ENCODE measurements at regions not wholly inside any gene's neighbourhood (a gene's known extent, or its start where the extent isn't known, plus 50 kb on each side); places are given as distances from the start of the nearest gene placed in this dataset.
A peak's percentile ranks its signal among the peaks of the same experiment; 100 is the strongest.
"Not testable (repeated sequence)": the region's sequence is repeated elsewhere in the genome, so short reads cannot be mapped to it uniquely, and the experiment has no call there.

DNA sequence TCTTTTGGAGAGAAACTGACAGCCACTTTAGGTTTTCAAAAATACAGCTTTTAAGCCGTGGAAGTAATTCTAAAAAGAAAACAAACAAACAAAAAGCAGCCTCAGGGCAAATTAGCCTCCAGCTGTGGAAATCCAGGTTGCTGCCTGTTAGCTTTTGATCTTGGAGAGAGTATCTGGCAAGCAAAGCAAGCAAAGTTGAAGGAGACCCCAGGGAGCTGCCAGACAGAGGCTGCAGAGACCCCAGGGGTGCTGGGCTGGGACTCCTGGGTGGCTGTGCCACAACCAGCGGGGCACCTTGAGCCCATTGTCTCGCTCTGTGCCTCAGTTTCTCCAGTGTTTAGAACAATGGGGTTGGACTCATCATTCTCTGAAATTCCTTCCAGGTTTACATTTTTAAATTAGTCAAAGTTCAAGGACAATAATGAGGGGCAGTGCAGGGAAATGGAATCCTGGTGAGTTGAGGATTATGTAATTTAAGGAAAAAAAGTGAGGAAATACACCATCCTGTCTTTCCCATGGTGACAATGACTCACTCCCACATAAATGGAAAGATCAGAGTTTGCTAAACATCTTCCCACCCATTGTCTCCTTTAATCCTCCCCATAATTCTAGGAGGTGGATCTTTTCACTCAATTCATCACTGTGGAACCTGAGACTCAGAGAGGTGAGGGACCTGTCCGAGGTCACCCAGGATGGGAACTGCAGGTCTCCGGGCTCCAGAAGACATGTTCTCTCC is 480.5 kb downstream of the MATN1 start:
- DNase-seq: no peak

DNA sequence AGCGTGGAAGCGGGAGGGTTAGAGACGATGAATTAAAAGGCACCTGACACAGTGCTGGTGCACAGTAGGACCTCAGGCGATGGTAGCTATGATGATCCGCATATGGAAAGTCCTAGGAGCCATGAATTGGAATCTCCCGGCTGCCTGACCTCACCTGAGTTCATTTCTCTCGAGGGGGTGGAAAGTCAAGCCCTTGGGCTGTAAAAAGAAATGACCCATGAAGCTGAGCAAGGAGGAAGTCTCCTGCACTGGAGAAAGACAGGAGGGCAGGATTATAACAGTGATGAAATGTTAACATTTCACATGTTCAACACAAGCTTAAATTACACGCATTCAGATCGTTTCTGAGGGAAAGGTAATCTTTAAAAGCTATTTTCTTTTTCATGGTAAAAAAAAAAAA is 481.2 kb downstream of the MATN1 start:
- no peak for DNase-seq

DNA sequence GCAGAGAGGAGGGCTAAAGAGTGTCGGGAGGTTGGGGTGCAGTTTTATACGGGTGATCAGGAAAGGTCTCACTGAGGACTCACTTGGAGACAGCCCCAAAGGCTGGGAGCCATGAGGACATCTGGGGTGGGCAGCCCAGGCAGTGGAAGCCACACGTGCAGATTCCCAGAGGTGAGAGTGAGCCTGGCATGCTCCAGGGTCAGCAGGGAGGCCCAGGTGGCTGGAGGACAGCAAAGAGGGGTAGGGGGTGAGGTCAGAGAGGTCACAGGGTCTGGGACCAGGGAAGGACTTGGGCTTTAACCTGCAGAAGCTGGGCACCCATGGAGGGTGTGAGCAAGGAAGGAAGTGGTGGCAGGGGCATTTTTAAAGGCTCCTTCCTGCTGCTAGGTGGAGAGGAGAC is 481.7 kb downstream of the MATN1 start:
- DNase-seq: no peak

DNA sequence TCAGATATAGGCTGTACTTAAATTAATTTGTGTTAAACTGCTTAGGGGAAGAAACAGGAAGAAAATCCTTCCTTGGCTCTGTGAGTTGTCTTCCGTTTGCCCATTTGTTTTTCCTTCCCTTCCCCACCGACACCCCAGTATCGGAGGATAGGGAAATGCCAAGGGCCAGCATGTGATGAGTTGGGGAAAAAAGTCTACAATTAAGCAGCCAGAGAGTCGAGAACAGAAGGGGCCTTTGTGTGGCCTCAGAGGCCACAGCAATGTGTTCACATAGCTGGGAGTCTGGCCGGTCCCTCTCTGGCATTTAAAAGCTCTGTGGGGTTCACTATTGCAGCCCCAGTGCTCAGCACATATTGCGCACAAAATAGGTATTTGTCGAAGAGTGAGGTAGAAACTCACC is 489.3 kb downstream of the MATN1 start:
- no peak for DNase-seq

DNA sequence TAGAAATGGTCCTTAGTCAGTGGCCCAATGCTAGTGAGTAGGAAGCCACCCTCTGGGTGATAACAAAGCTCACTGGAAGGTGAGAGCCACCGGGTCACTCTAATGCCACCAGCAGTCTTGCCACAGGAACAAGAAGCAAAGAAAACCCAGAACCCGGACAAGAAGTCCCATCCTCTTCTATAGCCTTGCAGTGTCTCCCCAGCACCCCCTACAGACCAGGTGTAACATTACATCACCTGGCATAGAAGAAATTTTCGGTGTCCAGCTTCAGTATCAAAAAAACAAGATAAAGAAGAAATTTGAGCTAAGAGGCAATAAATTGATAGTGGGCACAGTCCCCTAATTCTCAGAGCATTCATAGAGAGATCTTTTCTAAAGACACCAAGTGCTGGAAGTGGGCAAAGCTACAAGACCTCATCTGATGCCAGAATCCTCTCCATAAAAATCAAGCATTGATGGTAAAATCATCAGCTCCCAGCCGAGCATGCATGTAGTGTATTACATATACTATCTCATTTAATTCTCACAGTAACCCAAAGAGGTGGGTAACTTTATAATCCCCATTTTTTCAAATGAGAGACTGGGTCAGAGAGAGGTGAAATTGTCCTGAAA is 491.0 kb downstream of the MATN1 start:
- DNase-seq: no peak

DNA sequence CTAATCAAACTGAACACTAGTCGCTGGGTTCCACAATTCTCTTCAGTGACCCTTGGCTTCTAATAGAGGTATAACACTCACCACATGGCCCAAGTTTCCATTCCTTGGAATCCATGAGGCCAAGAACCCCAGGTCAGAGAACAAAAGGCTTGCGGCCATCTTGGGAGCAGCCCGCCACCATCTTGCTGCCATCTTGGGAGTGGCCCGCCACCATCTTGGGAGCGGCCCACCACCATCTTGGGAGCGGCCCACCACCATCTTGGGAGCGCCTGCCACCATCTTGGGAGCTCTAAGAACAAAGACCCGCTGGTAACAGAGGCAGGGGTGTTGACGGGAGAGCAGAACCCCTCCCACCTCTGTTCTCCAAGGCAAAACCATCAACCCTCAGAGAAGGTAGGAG is 493.4 kb downstream of the MATN1 start:
- DNase-seq: no peak

DNA sequence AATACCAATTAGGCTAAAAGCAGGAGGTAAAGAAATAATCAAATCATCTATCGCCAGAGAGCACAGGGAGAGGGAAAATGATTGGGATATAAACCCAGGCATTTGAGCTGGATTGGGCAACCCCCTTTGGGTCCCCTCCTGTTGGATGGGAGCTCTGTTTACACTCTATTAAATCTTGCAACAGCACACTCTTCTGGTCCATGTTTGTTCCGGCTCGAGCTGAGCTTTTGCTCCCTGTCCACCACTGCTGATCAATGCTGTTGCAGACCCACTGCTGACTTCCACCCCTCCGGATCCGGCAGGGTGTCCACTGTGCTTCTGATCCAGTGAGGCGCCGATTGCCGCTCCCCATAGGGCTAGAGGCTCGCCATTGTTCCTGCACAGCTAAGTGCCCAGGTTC is 493.8 kb downstream of the MATN1 start:
- DNase-seq: no peak

DNA sequence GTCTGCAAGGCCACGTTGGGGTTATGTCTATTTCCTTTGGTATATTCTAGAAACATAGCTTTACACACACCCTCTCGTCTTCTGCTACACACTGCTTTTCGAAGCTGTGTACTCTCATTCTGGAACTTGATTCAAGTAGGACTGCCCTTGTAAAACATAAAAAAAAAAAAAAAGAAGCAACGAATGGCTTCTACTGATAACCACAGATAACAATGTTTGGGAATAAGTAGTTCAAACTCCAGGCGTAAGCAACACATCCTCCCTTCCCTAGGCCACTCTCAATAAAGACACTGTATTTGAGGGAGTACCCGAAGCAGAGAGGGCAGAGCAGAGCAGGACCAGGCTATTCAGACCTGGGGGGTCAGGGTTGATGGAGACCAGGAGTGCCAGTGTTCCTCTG is 496.7 kb downstream of the MATN1 start:
- no peak for DNase-seq

DNA sequence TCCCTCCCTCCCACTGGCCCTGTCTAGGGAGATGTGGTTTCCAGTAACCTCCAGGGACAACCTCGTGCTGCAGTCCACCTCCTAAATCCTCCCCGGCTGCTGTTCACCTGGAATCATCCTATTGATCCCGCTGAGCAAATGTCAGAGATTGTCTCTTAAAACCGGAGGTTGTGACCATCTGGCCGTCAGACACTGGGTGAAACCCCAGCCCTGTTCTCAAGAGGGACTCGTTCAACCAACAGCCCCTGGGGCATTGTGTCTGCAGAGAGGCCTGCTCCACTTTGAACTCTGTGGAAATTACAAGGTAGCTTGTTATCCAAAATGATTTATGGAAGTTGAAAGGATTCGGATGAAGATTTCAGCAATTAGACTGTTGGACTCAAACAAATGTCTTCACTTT is 498.0 kb downstream of the MATN1 start:
- DNase-seq: no peak

DNA sequence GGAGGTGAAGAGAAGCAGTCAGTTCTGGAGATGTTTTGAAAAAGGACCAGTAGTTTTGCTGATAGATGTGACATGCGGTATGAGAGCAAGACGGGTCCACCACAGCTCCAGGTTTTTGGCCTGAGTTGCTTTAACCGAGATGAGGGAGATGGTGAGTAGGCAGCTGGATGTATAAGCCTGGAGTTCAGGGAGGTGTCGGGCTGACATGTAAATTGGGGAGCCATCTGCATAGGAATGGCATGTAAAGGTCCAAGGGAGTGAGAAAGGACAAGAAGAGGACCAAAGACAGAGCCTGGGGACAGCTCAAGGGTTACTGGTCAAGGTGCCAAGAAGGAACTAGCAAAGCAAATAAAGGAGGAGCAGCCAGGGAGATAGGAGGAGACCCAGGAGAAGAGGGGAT is 503.7 kb downstream of the MATN1 start:
- DNase-seq: no peak

DNA sequence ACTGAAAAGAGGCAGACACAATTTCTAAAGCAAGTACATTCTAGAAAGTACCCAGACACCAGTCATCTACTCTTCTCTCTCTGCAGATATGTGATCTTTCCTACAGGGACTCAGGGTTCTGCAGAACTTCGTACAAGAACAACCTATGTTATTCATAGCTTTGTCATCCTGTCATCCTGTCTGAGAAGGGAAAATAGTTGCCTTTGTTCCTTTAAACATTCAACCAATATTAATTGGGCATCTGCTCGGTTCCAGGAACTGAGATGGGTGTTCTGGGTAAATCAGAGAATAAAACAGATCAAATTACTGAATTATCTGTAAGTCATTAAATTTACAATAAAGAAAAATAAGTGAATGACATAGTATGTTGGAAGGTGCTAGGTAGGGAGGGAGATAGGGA is 504.9 kb downstream of the MATN1 start:
- no peak for DNase-seq

DNA sequence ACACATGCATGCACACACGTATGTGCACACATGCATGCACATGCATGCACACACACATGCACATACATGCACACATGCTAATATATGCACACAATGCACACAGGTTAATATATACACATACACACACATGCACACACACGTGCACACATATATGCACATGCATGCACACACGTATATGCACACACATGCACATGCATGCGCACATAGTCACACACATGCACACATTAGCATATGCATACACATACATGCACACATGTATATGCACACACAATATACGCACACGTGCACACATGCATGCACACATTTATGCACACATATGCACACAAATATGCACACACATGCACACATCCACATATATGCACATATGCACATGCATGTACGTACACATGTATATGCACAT is 506.8 kb downstream of the MATN1 start:
- DNase-seq: no peak

DNA sequence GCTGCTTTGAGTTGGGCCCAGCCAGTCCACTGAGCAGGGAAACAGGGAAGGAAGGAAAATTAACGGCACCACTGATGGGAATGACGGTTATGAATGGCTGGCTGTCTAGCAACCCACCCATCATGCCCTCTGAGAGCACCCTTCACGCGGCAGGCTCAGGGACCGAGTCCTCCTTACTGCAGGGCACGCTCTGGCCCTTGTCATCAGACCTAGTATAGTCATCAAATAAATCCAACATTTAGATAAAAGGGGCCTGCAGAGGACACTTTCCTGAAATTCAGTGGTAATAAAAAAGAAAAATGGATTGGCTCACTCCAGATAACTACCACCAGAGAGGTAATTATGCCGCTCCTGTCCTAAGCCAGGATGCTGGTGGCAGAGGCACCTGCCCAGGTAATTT is 509.4 kb downstream of the MATN1 start:
- DNase-seq: no peak

DNA sequence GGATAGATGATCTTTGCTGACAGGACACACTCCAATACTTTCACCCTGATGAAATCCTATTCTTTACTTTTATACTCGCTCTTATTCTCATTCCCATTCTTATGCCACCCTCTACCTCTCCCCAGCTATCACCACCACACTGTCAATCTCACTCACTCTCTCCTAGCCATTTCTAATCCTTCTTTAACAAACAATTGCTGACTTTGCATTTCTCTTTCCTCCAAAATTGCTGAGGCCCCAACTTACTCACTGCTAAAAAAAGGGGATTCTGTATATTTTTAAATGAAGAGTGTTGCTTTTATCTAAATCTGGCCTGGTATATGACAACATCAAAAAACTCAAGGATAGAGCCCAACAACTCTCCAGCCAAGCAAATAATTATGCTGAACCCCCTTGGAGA is 515.4 kb downstream of the MATN1 start:
- not testable (repeated sequence) for DNase-seq

DNA sequence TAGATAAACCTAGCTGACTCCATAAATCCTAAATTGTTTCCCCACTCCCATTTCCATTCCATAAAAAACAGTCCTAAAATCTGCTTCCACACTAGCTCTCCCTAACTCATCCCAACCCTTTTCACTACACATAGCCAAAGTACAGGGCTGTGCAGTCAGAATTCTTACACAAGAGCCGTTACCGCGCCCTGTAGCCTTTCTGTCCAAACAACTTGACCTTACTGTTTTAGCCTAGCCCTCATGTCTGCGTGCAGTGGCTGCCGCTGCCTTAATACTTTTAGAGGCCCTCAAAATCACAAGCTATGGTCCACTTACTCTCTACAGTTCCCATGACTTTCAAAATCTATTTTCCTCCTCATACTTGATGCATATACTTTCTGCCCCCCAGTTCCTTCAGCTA is 516.8 kb downstream of the MATN1 start:
- DNase-seq: not testable (repeated sequence)

DNA sequence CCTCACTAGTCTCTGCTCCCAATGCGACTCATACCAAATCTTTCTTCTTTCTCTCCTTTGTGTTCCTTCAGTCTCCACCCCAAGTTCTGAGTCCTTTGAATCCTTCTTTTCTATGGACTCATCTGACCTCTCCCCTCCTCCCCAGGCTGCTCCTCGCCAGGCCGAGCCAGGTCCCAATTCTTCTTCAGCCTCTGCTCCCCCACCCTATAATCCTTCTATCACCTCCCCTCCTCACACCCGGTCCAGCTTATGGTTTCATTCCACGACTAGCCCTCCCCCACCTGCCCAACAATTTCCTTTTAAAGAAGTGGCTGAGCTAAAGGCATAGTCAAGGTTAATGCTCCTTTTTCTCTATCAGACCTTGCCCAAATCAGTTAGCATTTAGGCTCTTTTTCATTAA is 518.5 kb downstream of the MATN1 start:
- not testable (repeated sequence) for DNase-seq

DNA sequence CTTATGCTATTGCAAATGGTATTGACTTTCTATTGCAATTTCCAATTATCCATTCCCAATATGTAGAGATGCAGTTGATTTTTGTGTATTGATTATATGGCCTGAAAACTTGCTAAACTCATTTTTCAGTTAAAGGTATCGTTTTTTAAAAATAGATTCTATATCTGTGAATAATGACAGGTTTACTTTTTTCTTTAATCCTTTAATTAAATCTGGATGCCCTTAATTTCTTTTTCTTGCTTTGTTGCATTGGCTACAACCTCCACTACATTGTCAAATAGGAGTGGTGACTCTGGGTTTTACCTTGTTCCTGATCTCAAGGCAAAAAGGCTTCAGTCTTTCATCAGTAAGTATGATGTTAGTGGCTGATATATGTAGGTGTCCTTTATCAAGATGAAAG is 522.4 kb downstream of the MATN1 start:
- DNase-seq: no peak

DNA sequence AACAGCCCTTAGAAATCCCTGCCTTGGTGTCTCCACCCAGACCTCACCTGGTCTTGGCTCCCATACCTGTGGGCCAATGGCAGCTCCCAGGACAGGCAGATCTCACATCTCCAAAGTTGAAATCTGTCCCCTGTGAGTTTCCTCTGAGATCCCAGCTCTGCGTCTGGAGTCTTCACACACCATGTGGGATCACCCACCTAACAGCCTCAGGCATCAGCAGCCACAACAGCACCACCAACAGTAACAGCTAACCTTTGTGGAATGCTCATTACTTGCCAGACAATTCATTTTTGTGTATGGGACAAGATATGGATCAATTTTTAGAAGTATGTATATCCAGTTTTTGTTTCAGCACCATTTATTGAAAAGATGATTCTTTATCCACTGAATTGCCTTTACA is 523.2 kb downstream of the MATN1 start:
- no peak for DNase-seq

DNA sequence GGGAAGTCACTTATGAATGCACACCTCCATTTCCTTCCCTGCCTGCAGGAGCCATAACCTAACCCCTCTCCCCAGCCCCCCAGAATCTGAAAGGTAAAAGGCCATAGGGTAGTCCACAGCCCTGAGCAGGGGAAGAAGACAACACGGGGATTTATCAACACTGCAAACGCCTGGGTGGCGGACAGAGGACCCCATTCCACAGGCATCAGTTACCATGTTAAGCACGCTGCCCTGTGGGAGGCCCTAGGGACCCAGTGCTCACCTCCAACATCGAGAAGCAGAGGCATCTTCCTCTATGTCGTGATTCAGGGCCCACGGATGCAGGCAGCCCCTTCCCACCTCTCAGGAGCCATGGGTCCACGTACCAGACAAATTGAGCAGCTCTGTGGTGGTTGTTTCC is 523.8 kb downstream of the MATN1 start:
- no peak for DNase-seq

DNA sequence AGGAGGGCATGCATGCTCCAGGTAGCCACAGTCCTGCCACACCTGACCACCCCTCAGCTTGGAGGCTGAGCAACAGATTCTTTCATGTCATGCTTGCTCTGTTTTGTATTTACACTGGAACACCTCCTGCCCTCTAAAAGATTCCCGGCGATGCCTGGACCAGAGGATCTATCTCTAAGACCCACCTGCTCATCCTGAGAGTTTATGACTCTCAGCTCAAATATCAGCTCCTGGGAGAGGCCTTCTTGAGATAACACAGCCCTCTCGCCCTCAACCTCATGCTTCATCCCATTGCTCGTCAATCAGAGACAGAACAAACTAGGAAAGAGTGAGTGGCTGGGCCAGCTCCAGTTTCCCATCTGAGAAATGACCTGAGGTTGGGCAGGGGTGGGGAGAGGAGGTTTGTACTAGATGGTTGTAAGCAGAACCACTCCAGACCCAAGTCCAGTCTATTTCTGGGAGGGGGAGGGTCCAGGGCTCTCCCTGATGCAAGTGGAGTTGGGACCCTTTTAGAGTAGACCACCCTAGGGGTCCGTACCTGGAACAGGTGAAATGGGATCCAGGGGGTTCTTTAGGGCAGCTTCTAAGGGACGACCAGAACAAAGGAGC is 524.5 kb downstream of the MATN1 start:
- DNase-seq: no peak

DNA sequence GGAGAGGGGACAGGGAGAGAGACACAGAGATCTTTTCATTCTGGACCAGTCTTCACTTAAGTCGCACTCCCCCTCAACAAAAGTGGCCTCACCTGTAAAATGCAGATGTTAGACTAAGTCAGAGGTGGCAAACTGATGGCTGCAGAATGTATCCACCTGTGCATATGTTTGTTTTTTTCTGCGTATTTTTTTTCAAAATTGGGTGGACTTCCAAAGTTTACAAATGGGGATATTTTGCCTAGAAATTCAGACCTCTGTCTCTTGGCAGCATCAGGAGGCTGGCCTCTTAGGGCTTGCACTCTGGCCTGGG is 525.0 kb downstream of the MATN1 start:
- no peak for DNase-seq

DNA sequence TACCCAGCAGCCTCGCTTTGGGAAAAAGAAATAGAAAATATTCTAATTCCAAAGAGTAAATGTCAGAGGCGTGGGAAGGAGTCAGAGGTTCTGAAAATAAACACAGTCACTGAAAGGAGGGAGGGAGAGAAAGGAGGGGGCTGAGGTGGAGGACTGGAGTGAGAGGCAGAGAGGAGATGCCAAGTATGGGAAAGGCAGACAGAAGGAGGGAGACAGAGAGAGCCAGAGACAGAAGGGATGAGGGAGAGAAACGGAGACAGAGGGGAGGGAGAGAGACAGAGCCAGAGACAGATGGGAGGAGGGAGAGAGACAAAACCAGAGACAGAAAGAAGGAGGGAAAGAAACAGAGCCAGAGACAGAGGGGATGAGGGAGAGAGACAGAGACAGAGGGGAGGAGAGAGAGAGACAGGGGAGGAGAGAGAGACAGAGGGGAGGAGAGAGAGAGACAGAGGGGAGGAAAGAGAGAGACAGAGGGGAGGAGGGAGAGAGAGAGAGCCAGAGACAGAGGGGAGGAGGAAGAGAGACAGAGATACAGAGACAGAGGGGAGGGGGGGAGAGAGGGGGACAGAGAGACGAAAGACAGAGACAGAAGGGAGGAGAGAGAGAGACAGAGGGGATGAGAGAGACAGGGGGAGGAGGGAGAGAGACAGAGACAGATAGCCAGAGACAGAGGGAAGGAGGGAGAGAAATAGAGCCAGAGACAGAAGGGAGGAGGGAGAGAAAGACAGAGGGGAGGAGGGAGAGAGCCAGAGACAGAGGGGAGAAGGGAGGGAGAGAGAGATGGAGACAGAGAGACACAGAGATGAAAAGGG is 525.5 kb downstream of the MATN1 start:
- DNase-seq: peak; percentile 41

DNA sequence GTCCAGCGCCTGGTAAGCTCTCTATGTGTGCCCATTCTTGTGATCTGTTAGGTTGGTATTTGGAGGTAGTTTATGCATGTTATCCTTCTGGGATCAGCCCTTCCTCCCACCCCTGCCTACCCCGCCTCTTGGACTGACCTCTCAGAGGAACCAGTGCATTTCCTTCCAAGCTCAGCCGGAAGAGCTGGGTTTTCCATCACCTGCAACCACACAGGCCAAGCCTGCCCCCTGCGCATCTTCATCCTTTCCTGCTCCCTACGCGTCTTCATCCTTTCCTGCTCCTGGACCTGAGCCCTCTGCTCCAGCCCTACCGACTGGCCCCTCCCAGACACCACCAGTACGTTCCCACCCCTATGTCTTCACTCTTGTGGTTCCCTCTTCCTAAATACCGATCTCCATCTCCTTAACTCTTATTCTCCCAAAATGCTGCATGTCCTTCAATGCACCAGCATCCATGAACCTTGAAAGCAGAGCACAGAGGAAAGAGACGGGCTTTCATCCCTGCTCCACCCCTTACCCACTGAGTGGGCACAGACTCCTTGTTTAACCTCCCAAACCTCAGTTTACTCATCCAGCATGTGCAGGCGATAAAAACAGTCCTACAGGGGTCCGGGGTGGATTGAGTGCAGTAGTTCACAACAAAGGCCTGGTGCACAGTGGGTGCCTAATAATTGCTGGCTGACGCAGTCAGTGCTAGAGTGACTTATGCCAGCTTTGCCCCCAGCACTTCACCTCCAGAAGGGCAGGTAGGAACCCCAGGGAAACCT is 526.3 kb downstream of the MATN1 start:
- DNase-seq: no peak
